IMR-90 (cell line): ENCODE measurements at regions not wholly inside any gene's neighbourhood (a gene's known extent, or its start where the extent isn't known, plus 50 kb on each side); places are given as distances from the start of the nearest gene placed in this dataset.

ENCODE experiments used
- ATAC-seq: fragments of 200-7000 bp; cut with Tn5 transposase; 2 replicates; pipeline ENCODE4 v1.9.1; 2020; ENCODE audit warnings: low read depth, mild to moderate bottlenecking, moderate library complexity
- BruUV-seq: library from RNA; stranded (reverse); fragments of 400-500 nt; replicated peaks from 2 replicates; lab custom pipeline; 2021; lab: Mats Ljungman, UMichigan
- CTCF ChIA-PET: fragments of 300-600 bp; formaldehyde crosslinking; extraction: SDS; loops from one replicate; lab custom pipeline; 2021; ENCODE audit warnings: antibody characterized with exemption; lab: Yijun Ruan, JAX
- POLR2A ChIA-PET: fragments of 300-600 bp; sonication (Branson Sonifier 250); formaldehyde crosslinking; loops from one replicate; lab custom pipeline; 2022; ENCODE audit warnings: antibody characterized with exemption; ENCODE audit not compliant: unreplicated experiment; lab: Charles Lee
- DNase-seq: peaks from one replicate; pipeline ENCODE4 v3.0.0; 2013
- H2AFZ ChIP-seq: replicated peaks from 2 replicates; pipeline ENCODE3; 2013; ENCODE audit warnings: low read length, mild to moderate bottlenecking; ENCODE audit not compliant: poor library complexity
- H2AK5ac ChIP-seq: 2 replicates; pipeline ENCODE4 v1.6.1; 2013; ENCODE audit warnings: low read depth, low read length, inconsistent platforms
- H2AK9ac ChIP-seq: replicated peaks from 2 replicates; pipeline ENCODE3; 2013; ENCODE audit warnings: mild to moderate bottlenecking, low read depth, low read length, moderate library complexity; ENCODE audit not compliant: poor library complexity
- H2BK120ac ChIP-seq: 2 replicates; pipeline ENCODE4 v1.6.1; 2013; ENCODE audit warnings: low read depth, low read length, inconsistent platforms
- H2BK15ac ChIP-seq: 3 replicates; pipeline ENCODE4 v1.6.1; 2013; ENCODE audit warnings: low read depth, low read length, inconsistent platforms
- H2BK20ac ChIP-seq: 2 replicates; pipeline ENCODE4 v1.6.1; 2013; ENCODE audit warnings: low read depth, mild to moderate bottlenecking, inconsistent platforms, low read length, moderate library complexity
- H2BK5ac ChIP-seq: 2 replicates; pipeline ENCODE4 v1.6.1; 2013; ENCODE audit warnings: mild to moderate bottlenecking, low read depth, low read length, inconsistent platforms; ENCODE audit not compliant: poor library complexity, severe bottlenecking
- H3K14ac ChIP-seq: replicated peaks from 2 replicates; pipeline ENCODE4 v1.6.1; 2013; ENCODE audit warnings: low read depth, low read length, inconsistent platforms
- H3K18ac ChIP-seq: 2 replicates; pipeline ENCODE4 v1.6.1; 2013; ENCODE audit warnings: low read depth, low read length, control low read depth
- H3K23ac ChIP-seq: 2 replicates; pipeline ENCODE4 v1.6.1; 2013; ENCODE audit warnings: low read depth, low read length, inconsistent platforms
- H3K27ac ChIP-seq: 2 replicates; pipeline ENCODE4 v1.5.1; 2013; ENCODE audit warnings: mild to moderate bottlenecking, control low read depth, low read length; ENCODE audit not compliant: insufficient read depth
- H3K27me3 ChIP-seq: 2 replicates; pipeline ENCODE4 v1.6.1; 2013; ENCODE audit warnings: low read length; ENCODE audit not compliant: control insufficient read depth, insufficient read depth
- H3K36me3 ChIP-seq: 2 replicates; pipeline ENCODE4 v1.6.1; 2013; ENCODE audit warnings: low read length, mixed read lengths; ENCODE audit not compliant: control insufficient read depth, insufficient read depth
- H3K4ac ChIP-seq: 2 replicates; pipeline ENCODE4 v1.6.1; 2013; ENCODE audit warnings: low read depth, low read length, inconsistent platforms
- H3K4me1 ChIP-seq: 2 replicates; pipeline ENCODE4 v1.6.1; 2013; ENCODE audit warnings: low read length, mixed read lengths; ENCODE audit not compliant: control insufficient read depth, insufficient read depth
- H3K4me2 ChIP-seq: 2 replicates; pipeline ENCODE4 v1.6.1; 2013; ENCODE audit warnings: low read depth, mild to moderate bottlenecking, control low read depth, low read length, moderate library complexity
- H3K4me3 ChIP-seq: 2 replicates; pipeline ENCODE4 v1.5.1; 2013; ENCODE audit warnings: low read depth, mild to moderate bottlenecking, control low read depth, low read length, moderate library complexity; ENCODE audit not compliant: insufficient read depth
- H3K56ac ChIP-seq: 2 replicates; pipeline ENCODE4 v1.6.1; 2013; ENCODE audit warnings: low read length, inconsistent platforms; ENCODE audit not compliant: insufficient read depth; ENCODE audit errors: extremely low read depth
- H3K79me1 ChIP-seq, 2 experiments: 2 replicates each; pipeline ENCODE4 v1.6.1; 2013; ENCODE audit warnings: low read length in 2 of 2, inconsistent platforms in 1 of 2, low read depth in 1 of 2
- H3K9ac ChIP-seq: 2 replicates; pipeline ENCODE4 v1.6.1; 2013; ENCODE audit warnings: low read depth, low read length, control low read depth
- H3K9me1 ChIP-seq: 2 replicates; pipeline ENCODE4 v1.6.1; 2013; ENCODE audit warnings: low read length, inconsistent platforms; ENCODE audit not compliant: insufficient read depth
- H3K9me3 ChIP-seq: 2 replicates; pipeline ENCODE4 v1.6.1; 2013; ENCODE audit warnings: low read length; ENCODE audit not compliant: control insufficient read depth, insufficient read depth
- H4K20me1 ChIP-seq: 2 replicates; pipeline ENCODE4 v1.6.1; 2013; ENCODE audit warnings: low read length, inconsistent platforms; ENCODE audit not compliant: insufficient read depth
- H4K5ac ChIP-seq: 2 replicates; pipeline ENCODE4 v1.6.1; 2013; ENCODE audit warnings: mild to moderate bottlenecking, low read depth, low read length, control low read depth
- H4K8ac ChIP-seq, 2 experiments: 2 replicates each; pipeline ENCODE4 v1.6.1; 2013; ENCODE audit warnings: low read depth in 2 of 2, low read length in 2 of 2, control low read depth in 1 of 2, inconsistent platforms in 1 of 2
- H4K91ac ChIP-seq: 2 replicates; pipeline ENCODE4 v1.6.1; 2013; ENCODE audit warnings: low read depth, low read length, inconsistent platforms; ENCODE audit not compliant: insufficient read depth
- BHLHE40 ChIP-seq: fragments of 150-350 bp; IDR thresholded peaks from 2 replicates; pipeline ENCODE4 v1.6.1; 2016; ENCODE audit warnings: mild to moderate bottlenecking, low read depth, low read length
- CEBPB ChIP-seq: IDR thresholded peaks from 2 replicates; pipeline ENCODE4 v1.6.1; 2012; ENCODE audit warnings: low read depth, low read length, improper control_type of control experiment
- CHD1 ChIP-seq: IDR thresholded peaks from 2 replicates; pipeline ENCODE4 v1.6.1; 2012; ENCODE audit warnings: low read depth, low read length, improper control_type of control experiment
- CTCF ChIP-seq: conservative IDR thresholded peaks from 2 replicates; pipeline ENCODE4 v1.5.1; 2012; ENCODE audit warnings: mild to moderate bottlenecking, low read depth, low read length, improper control_type of control experiment
- ELK1 ChIP-seq: fragments of 150-350 bp; IDR thresholded peaks from 2 replicates; pipeline ENCODE4 v1.6.1; 2016; ENCODE audit warnings: low read depth, mild to moderate bottlenecking, low read length, moderate library complexity, borderline replicate concordance
- FOS ChIP-seq: fragments of 150-350 bp; IDR thresholded peaks from 2 replicates; pipeline ENCODE4 v1.6.1; 2016; ENCODE audit warnings: low read depth, low read length
- MAZ ChIP-seq: IDR thresholded peaks from 2 replicates; pipeline ENCODE4 v1.6.1; 2012; ENCODE audit warnings: low read depth, mild to moderate bottlenecking, low read length, improper control_type of control experiment, moderate library complexity, borderline replicate concordance
- MXI1 ChIP-seq: IDR thresholded peaks from 2 replicates; pipeline ENCODE4 v1.6.1; 2012; ENCODE audit warnings: low read depth, mild to moderate bottlenecking, low read length, moderate library complexity, borderline replicate concordance
- POLR2A ChIP-seq: IDR thresholded peaks from 2 replicates; pipeline ENCODE4 v1.6.1; 2012; ENCODE audit warnings: mild to moderate bottlenecking, low read depth, low read length
- RAD21 ChIP-seq: IDR thresholded peaks from 2 replicates; pipeline ENCODE4 v1.6.1; 2012; ENCODE audit warnings: low read length, improper control_type of control experiment
- RFX5 ChIP-seq: IDR thresholded peaks from 2 replicates; pipeline ENCODE4 v1.8.0; 2012; ENCODE audit warnings: low read depth, mild to moderate bottlenecking, low read length, moderate library complexity
- SMC3 ChIP-seq: fragments of 150-350 bp; IDR thresholded peaks from 2 replicates; pipeline ENCODE4 v1.6.1; 2016; ENCODE audit warnings: low read depth, mild to moderate bottlenecking, antibody characterized with exemption, low read length, moderate library complexity
- USF2 ChIP-seq: fragments of 150-350 bp; IDR thresholded peaks from 2 replicates; pipeline ENCODE4 v1.6.1; 2017; ENCODE audit warnings: mild to moderate bottlenecking, antibody characterized with exemption, low read length, low read depth
- WGBS, 2 experiments: methylation state at CpG; one replicate each; pipeline versions ENCODE4 v1.1.5 to v1.1.7; 2013; ENCODE audit warnings: missing lambda C conversion rate in 2 of 2; ENCODE audit not compliant: insufficient read length in 1 of 2; ENCODE audit errors: extremely low coverage in 2 of 2; 5-methylcytosine and 5-hydroxymethylcytosine counted together
- dilution Hi-C: fragments of 300-500 bp; cut with HindIII; formaldehyde crosslinking; loops from one replicate; pipeline ENCODE4 v1.14.3; 2018; ENCODE audit warnings: low sequenced_read_pairs; ENCODE audit not compliant: unreplicated experiment
- in situ Hi-C: fragments of 300-500 bp; cut with MboI; formaldehyde crosslinking; loops from 3 replicates; pipeline ENCODE4 v1.14.3; 2019; ENCODE audit warnings: low sequenced_read_pairs, inconsistent platforms, mixed read lengths
- intact Hi-C: fragments of 100-400 bp; cut with micrococcal nuclease; formaldehyde crosslinking; loops from 2 replicates; pipeline ENCODE4 v1.10.0; 2022

GRCh38 chr4:29680644-29681043 lies 1039.5 kb upstream of the PCDH7 start:
- H2BK15ac ChIP-seq: no peak overlapping the region
- no peaks in the 10 kb centered on the region for H3K9me1 ChIP-seq
- no peaks in the 10 kb centered on the region for H3K4me1 ChIP-seq
- POLR2A ChIA-PET: no interaction called here
- H2AFZ ChIP-seq: no peak overlapping the region
- H3K4ac ChIP-seq: no peak overlapping the region
- DNase-seq (no peak), ATAC-seq (no peak)
- no peak overlapping the region for H4K91ac ChIP-seq
- H3K4me3 ChIP-seq: no peak overlapping the region
- H2BK120ac ChIP-seq: no peak overlapping the region
- TF ChIP-seq RFX5: no peak
- TF ChIP-seq USF2: no peak
- no peak for TF ChIP-seq CTCF
- no peak for TF ChIP-seq RAD21
- TF ChIP-seq FOS: no peak
- TF ChIP-seq BHLHE40: no peak
- no peak for TF ChIP-seq ELK1
- TF ChIP-seq MXI1: no peak
- TF ChIP-seq CHD1: no peak
- TF ChIP-seq SMC3: no peak
- no peak for TF ChIP-seq POLR2A
- TF ChIP-seq MAZ: no peak
- no peak for TF ChIP-seq CEBPB
- H3K79me1 ChIP-seq: no peaks in the 10 kb centered on the region
- no peaks in the 10 kb centered on the region for H4K20me1 ChIP-seq
- no peak overlapping the region for H2AK9ac ChIP-seq
- H2BK20ac ChIP-seq: no peak overlapping the region
- dilution Hi-C loops (no loop called here), in situ Hi-C loops (no loop called here), intact Hi-C loops (no loop called here)
- WGBS, 2 experiments: no CpG with 5 or more reads among the region's 1 CpG
- H4K5ac ChIP-seq: no peak overlapping the region
- no peak overlapping the region for H3K56ac ChIP-seq
- H2AK5ac ChIP-seq: no peak overlapping the region
- BruUV-seq: no TSS peak
- H3K27ac ChIP-seq: no peak overlapping the region
- H3K4me2 ChIP-seq: no peak overlapping the region
- H2BK5ac ChIP-seq: no peak overlapping the region
- no peaks in the 10 kb centered on the region for H3K36me3 ChIP-seq
- no peaks in the 10 kb centered on the region for H3K9me3 ChIP-seq
- H3K23ac ChIP-seq: no peak overlapping the region
- H3K18ac ChIP-seq: no peak overlapping the region
- no peak overlapping the region for H3K9ac ChIP-seq
- no peaks in the 10 kb centered on the region for H3K27me3 ChIP-seq
- CTCF ChIA-PET: no interaction called here
- H4K8ac ChIP-seq: no peak overlapping the region
- H3K14ac ChIP-seq: no peak overlapping the region
